Suprapubic skin (tissue), 4 donors: ENCODE measurements at regions not wholly inside any gene's neighbourhood (a gene's known extent, or its start where the extent isn't known, plus 50 kb on each side); places are given as distances from the start of the nearest gene placed in this dataset.
"Not testable (repeated sequence)": the region's sequence is repeated elsewhere in the genome, so short reads cannot be mapped to it uniquely, and the experiment has no call there.

Experiments
- EP300 ChIP-seq: sonication (generic); formaldehyde crosslinking; IDR thresholded peaks from one replicate; pipeline ENCODE4 v1.6.1; 2017; ENCODE audit warnings: antibody characterized with exemption
- POLR2A ChIP-seq, 2 donors: fragments of 450-650 bp; IDR thresholded peaks; one replicate each; pipeline ENCODE4 v1.6.1; 2017; ENCODE audit warnings: antibody characterized with exemption in 2 of 2, mild to moderate bottlenecking in 2 of 2, moderate library complexity in 2 of 2
- POLR2AphosphoS5 ChIP-seq, 3 donors: sonication (generic); formaldehyde crosslinking; IDR thresholded peaks; one replicate each; pipeline ENCODE4 v1.6.1; 2017; ENCODE audit warnings: antibody characterized with exemption in 3 of 3
- TF ChIP-seq, protein P1 (sequence below), 2 donors: fragments of 200-600 bp in 1 of 2; fragments of 450-650 bp in 1 of 2; sonication (generic) in 1 of 2; IDR thresholded peaks; one replicate each; pipeline ENCODE4 v1.5.1; 2016 to 2019; ENCODE audit warnings: antibody characterized with exemption in 2 of 2, mild to moderate bottlenecking in 1 of 2, moderate library complexity in 1 of 2

DNA sequence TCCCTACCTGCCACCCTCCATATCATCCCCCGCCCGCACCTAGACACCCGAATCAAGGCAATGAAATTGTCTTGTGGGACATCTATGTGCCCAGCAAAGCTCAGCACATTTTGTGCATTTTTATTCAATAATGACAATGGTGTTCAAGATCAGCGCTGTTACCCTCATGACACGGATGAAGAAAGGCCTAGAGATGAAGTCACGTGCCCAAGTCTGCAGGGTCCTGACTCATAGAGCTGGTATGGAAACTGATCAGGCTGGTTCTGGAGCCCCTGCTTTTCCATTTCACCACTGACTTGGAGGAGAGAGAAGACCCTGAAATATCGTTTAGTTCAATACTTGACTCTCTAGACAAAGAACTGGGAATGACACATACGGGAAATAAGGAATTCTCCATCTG lies 136.2 kb downstream of the KLRB1 start:
- TF ChIP-seq, protein P1, sequence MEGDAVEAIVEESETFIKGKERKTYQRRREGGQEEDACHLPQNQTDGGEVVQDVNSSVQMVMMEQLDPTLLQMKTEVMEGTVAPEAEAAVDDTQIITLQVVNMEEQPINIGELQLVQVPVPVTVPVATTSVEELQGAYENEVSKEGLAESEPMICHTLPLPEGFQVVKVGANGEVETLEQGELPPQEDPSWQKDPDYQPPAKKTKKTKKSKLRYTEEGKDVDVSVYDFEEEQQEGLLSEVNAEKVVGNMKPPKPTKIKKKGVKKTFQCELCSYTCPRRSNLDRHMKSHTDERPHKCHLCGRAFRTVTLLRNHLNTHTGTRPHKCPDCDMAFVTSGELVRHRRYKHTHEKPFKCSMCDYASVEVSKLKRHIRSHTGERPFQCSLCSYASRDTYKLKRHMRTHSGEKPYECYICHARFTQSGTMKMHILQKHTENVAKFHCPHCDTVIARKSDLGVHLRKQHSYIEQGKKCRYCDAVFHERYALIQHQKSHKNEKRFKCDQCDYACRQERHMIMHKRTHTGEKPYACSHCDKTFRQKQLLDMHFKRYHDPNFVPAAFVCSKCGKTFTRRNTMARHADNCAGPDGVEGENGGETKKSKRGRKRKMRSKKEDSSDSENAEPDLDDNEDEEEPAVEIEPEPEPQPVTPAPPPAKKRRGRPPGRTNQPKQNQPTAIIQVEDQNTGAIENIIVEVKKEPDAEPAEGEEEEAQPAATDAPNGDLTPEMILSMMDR (IDR thresholded peaks at IDR 0.05): not testable (repeated sequence)
- not testable (repeated sequence) for TF ChIP-seq POLR2A (IDR thresholded peaks at IDR 0.05); EP300; POLR2AphosphoS5 (IDR thresholded peaks at IDR 0.05)
